Esophagus muscularis mucosa (tissue), 3 donors: ENCODE measurements at regions not wholly inside any gene's neighbourhood (a gene's known extent, or its start where the extent isn't known, plus 50 kb on each side); places are given as distances from the start of the nearest gene placed in this dataset.

Experiments used
- POLR2A ChIP-seq: fragments of 450-650 bp; IDR thresholded peaks from one replicate; pipeline ENCODE4 v1.6.1; 2017; ENCODE audit warnings: antibody characterized with exemption, moderate library complexity, mild to moderate bottlenecking, low read depth
- POLR2AphosphoS5 ChIP-seq, 2 donors: sonication (generic); formaldehyde crosslinking; IDR thresholded peaks; one replicate each; pipeline ENCODE4 v1.6.1; 2017; ENCODE audit warnings: antibody characterized with exemption in 2 of 2
- TF ChIP-seq, protein P1 (sequence below), 3 experiments: fragments of 200-600 bp in 2 of 3; fragments of 450-650 bp in 1 of 3; sonication (generic) in 2 of 3; IDR thresholded peaks; one replicate each; pipeline ENCODE4 v1.5.1; 2017 to 2019; ENCODE audit warnings: antibody characterized with exemption in 3 of 3, mild to moderate bottlenecking in 2 of 3, moderate library complexity in 1 of 3

DNA sequence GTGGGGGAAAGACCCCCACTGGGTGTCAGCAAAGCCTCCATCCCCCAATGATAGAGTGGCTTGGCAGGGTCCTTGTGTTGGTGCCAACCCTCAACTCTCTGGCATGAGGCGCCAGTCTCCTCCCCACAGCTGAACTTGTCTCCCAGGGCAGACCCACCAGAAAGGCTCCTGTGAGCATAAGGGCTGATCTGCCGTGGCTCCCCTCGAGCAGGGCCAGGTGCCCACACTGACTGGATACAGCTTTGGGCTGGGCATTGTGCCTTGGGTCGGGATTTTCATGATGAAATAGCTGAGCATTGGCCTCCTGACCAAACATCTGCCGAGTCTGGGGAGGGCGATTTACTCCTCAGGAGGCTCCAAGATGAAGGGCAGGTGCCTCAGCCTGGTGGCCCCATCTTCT, 68.1 kb upstream of the NPTX2 start:
- TF ChIP-seq, protein P1, sequence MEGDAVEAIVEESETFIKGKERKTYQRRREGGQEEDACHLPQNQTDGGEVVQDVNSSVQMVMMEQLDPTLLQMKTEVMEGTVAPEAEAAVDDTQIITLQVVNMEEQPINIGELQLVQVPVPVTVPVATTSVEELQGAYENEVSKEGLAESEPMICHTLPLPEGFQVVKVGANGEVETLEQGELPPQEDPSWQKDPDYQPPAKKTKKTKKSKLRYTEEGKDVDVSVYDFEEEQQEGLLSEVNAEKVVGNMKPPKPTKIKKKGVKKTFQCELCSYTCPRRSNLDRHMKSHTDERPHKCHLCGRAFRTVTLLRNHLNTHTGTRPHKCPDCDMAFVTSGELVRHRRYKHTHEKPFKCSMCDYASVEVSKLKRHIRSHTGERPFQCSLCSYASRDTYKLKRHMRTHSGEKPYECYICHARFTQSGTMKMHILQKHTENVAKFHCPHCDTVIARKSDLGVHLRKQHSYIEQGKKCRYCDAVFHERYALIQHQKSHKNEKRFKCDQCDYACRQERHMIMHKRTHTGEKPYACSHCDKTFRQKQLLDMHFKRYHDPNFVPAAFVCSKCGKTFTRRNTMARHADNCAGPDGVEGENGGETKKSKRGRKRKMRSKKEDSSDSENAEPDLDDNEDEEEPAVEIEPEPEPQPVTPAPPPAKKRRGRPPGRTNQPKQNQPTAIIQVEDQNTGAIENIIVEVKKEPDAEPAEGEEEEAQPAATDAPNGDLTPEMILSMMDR (IDR thresholded peaks at IDR 0.05) = no peak
- TF ChIP-seq POLR2AphosphoS5 (IDR thresholded peaks at IDR 0.05) = no peak
- TF ChIP-seq POLR2A = no peak
